ENCODE measurements at regions not wholly inside any gene's neighbourhood (a gene's known extent, or its start where the extent isn't known, plus 50 kb on each side); places are given as distances from the start of the nearest gene placed in this dataset.

- intact Hi-C loops (cut with micrococcal nuclease): no loop called here
- no peak overlapping the region for H3K4me3 ChIP-seq (replicated peaks in 1 of 2; ENCODE audit: low read depth in 1 of 2, low read length in 2 of 2)
- no TSS peak for BruUV-seq (replicated peaks)
- no peak overlapping the region for H2AFZ ChIP-seq (ENCODE audit: low read depth, low read length, poor library complexity, severe bottlenecking)
- DNase-seq (ENCODE audit: low read depth, low spot score) (no peak), ATAC-seq (no peak)
- no peaks in the 10 kb centered on the region for H3K36me3 ChIP-seq (ENCODE audit: control insufficient read depth in 1 of 2, insufficient read depth in 2 of 2, low read length in 2 of 2)
- no peaks in the 10 kb centered on the region for H3K9me3 ChIP-seq (ENCODE audit: control insufficient read depth in 1 of 2, insufficient read depth in 1 of 2, low read depth in 1 of 2, low read length in 2 of 2)
- H3K4me2 ChIP-seq (ENCODE audit: low read length): no peak overlapping the region
- no peak overlapping the region for H3K9ac ChIP-seq (ENCODE audit: low read length)
- TF ChIP-seq MAX (IDR thresholded peaks at IDR 0.05) (no peak), EZH2phosphoT487 (IDR thresholded peaks at IDR 0.05; ENCODE audit: borderline replicate concordance) (no peak), FOSL1 (IDR thresholded peaks at IDR 0.05; ENCODE audit: low read depth) (no peak), ATF3 (IDR thresholded peaks at IDR 0.05) (no peak), ELF1 (IDR thresholded peaks at IDR 0.05; ENCODE audit: borderline replicate concordance, low read depth) (no peak), SIN3A (IDR thresholded peaks at IDR 0.05; ENCODE audit: low read depth) (no peak), SP1 (IDR thresholded peaks at IDR 0.05; ENCODE audit: low read depth) (no peak)
- TF ChIP-seq, protein P1, sequence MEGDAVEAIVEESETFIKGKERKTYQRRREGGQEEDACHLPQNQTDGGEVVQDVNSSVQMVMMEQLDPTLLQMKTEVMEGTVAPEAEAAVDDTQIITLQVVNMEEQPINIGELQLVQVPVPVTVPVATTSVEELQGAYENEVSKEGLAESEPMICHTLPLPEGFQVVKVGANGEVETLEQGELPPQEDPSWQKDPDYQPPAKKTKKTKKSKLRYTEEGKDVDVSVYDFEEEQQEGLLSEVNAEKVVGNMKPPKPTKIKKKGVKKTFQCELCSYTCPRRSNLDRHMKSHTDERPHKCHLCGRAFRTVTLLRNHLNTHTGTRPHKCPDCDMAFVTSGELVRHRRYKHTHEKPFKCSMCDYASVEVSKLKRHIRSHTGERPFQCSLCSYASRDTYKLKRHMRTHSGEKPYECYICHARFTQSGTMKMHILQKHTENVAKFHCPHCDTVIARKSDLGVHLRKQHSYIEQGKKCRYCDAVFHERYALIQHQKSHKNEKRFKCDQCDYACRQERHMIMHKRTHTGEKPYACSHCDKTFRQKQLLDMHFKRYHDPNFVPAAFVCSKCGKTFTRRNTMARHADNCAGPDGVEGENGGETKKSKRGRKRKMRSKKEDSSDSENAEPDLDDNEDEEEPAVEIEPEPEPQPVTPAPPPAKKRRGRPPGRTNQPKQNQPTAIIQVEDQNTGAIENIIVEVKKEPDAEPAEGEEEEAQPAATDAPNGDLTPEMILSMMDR (IDR thresholded peaks at IDR 0.05 in 2 of 3, conservative IDR thresholded peaks at IDR 0.05 in 1 of 3; ENCODE audit: borderline replicate concordance in 1 of 3, insufficient read depth in 1 of 3, low read depth in 2 of 3, low read length in 2 of 3): no peak
- peaks cover 0 to 4% of the 10 kb centered on the region in 2 experiments; a peak in 1 of 4 replicates for H3K4me1 ChIP-seq (ENCODE audit: control insufficient read depth in 1 of 2, insufficient read depth in 2 of 2, low read length in 2 of 2)
- H3K27ac ChIP-seq (ENCODE audit: low read depth, low read length): no peak overlapping the region
- ChIA-PET CTCF (no interaction called here), RAD21 (ENCODE audit: low non-redundant PET in 1 of 2, low total read pairs in 2 of 2, uncharacterized antibody in 2 of 2, unreplicated experiment in 2 of 2) (no interaction called here), POLR2A (no interaction called here)
- no peaks in the 10 kb centered on the region for H3K27me3 ChIP-seq (ENCODE audit: insufficient read depth, low read length)
- no peaks in the 10 kb centered on the region for H3K79me2 ChIP-seq (ENCODE audit: insufficient read depth, low read length)
- no peaks in the 10 kb centered on the region for H3K9me2 ChIP-seq (ENCODE audit: insufficient read depth)
- no peaks in the 10 kb centered on the region for H4K20me1 ChIP-seq (ENCODE audit: insufficient read depth)
Observed at GRCh38 chr18:9008709-9009635, 93.5 kb upstream of the NDUFV2 start.

Data from HCT116 (cell line).